ENCODE measurements at regions not wholly inside any gene's neighbourhood (a gene's known extent, or its start where the extent isn't known, plus 50 kb on each side); places are given as distances from the start of the nearest gene placed in this dataset.
"Not testable (repeated sequence)": the region's sequence is repeated elsewhere in the genome, so short reads cannot be mapped to it uniquely, and the experiment has no call there.

DNA sequence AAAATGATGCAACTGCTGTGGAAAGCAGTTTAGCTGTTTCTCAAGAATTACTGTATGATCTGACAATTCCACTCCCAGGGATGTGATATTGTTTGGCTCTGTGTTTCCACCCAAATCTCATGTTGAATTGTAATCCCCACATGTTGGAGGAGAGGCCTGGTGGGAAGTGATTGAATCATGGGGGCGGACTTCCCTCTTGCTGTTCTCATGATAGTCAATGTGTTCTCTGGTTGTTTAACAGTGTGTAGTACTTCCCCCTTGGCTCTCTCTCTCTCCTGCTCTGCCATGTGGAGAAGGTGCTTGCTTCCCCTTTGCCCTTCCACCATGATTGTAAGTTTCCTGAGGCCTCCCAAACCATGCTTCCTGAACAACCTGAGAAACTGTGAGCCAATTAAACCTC lies 93.4 kb upstream of the CPM start:
- no peak for DNase-seq (ENCODE audit: low spot score)
- no peak for ATAC-seq
- intact Hi-C loops (cut with DNase I): no loop called here

DNA sequence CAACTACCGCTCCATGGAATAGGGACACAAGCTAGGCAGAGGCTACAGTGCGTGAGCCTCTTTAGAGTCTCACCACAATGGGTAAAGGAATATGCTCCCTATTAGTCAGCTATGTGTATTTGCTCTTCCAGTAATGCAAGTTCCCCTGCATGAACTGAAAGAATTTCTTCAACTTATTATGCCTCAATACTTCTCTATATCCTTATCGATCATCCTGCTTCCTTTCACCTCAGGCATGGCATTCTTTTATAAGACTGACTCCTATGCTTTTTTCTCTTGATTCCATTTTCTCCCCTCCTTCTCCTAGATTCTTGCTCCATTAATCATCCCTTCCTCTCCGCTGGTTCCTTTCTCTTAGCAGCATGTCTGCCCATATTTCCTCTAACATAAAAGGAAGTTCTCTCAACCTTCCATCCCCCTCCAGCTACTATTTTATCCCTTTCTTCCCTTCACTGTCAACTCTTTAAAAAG lies 94.5 kb upstream of the CPM start:
- no peak for ATAC-seq
- DNase-seq (ENCODE audit: low spot score): no peak
- intact Hi-C loops (cut with DNase I): no loop called here

GRCh38 chr12:69028941-69029729 lies 96.2 kb upstream of the CPM start:
- intact Hi-C loops (cut with DNase I): no loop called here
- DNase-seq (ENCODE audit: low spot score) (no peak), ATAC-seq (no peak)

GRCh38 chr12:69030321-69030720 lies 97.3 kb upstream of the CPM start:
- DNase-seq (ENCODE audit: low spot score) (no peak), ATAC-seq (no peak)
- intact Hi-C loops (cut with DNase I): no loop called here

GRCh38 chr12:69036533-69036932 lies 103.6 kb upstream of the CPM start:
- intact Hi-C loops (cut with DNase I): no loop called here
- no peak for DNase-seq (ENCODE audit: low spot score)
- ATAC-seq: no peak

DNA sequence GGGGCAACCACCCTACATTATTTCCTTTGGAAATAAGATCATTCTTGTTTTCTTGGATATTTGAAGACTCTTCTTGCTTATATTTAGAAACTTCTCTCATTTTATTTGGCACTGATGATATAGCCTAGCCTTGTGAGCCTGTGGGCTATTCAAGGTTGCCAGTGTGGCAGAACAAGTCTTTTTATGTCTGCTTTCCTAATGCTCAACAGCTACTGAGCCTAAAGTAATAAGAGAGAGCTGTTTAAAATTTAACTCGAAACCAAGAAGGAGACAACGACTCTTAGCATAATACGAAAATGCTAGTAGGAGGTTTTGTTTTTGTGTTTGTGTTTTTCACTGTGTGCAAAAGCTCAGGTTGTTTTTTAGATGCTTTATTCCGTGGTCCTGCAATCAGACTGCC lies 104.0 kb upstream of the CPM start:
- intact Hi-C loops (cut with DNase I): no loop called here
- ATAC-seq: no peak
- DNase-seq (ENCODE audit: low spot score): no peak

- DNase-seq (ENCODE audit: low spot score): no peak
- ATAC-seq: peak; percentile 72
- intact Hi-C loops (cut with DNase I): no loop called here
Measured at GRCh38 chr12:69039911-69040310, 106.9 kb upstream of the CPM start.

DNA sequence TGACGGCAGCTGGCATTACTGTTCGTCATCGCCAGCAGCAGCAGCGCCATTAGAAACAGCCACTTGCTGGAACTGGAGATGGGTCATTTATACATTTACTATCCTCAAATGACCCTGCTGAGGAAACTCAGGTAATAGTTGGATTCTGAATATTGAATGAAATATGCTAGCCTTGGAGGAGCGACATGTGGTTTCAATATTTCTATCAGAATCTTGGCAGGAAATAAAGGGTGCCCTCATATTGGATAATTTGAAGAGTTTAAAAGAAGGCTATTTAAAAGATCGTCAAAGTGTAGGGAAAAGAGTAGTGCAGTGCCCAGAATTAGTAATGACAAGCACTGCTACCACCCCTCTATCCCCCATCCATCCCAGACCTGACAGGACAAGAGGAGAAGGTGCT lies 109.6 kb upstream of the CPM start:
- intact Hi-C loops (cut with DNase I): no loop called here
- ATAC-seq (no peak), DNase-seq (ENCODE audit: low spot score) (no peak)

- intact Hi-C loops (cut with DNase I): no loop called here
- no peak for ATAC-seq
Measured at GRCh38 chr12:69042970-69043369, 110.0 kb upstream of the CPM start.

DNA sequence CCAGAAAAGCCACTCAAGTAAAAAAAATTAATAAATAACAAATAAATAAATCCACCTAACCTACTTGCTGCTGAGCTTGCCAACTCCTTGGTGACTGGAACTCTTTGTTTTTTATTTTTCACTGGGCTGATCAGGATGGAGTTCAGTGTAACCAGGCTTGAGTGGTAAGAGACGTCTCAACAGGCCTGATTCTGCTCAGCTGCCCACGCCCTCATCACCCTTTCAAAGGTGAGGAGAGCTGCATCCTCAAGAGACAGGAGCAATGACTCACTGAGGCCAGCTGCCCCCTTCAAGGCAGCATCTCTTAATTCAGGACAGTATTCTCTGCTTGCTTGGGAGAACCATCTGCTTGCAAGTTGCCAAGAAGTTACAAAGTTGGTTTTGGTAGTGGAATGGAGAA lies 111.9 kb upstream of the CPM start:
- intact Hi-C loops (cut with DNase I): no loop called here
- DNase-seq (ENCODE audit: low spot score) (no peak), ATAC-seq (no peak)

More at GRCh38 chr12:69042970-69043369, 110.0 kb upstream of the CPM start:
- DNase-seq (ENCODE audit: low spot score): no peak

DNA sequence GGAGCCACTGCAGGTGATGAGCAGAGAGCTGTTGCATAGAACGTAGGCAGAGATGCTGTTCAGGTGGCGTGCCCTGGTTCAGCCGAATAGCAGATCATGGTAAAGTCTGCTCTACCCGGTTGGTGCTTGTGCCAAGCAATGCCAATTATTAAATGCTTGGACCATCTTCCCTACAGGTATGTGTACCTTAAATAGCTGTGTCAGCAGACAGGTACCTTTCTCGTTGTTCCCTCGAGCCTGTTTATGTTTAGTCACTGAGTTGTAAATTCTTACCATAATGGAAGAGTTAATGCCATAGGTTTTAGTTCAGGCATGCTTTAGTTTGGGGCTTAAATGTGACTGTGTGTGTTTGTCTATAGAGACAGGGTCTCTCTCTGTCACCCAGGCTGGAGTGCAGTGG lies 112.5 kb upstream of the CPM start:
- intact Hi-C loops (cut with DNase I): no loop called here
- no peak for DNase-seq (ENCODE audit: low spot score)
- ATAC-seq: no peak

- DNase-seq (ENCODE audit: low spot score) (no peak), ATAC-seq (no peak)
- intact Hi-C loops (cut with DNase I): no loop called here
Measured at GRCh38 chr12:69046363-69046762, 113.4 kb upstream of the CPM start.

DNA sequence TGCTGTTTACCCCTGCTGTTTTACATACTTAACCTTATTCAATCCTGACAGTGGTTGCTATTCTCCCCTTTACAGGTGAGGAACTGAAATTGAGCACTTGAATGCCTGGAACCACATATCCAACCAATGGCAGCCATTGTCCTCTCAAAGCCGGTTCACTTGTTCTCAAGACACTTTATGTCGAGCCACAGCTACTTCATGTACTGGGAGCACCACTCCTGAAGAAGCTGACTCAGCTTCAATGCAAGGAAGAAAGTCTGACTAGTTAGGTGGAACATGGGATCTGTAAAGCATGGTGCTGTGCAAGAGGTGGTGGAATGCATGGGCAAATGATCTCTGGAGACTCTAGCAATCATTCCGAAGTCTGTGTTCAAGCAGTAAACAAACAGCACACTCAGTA lies 113.9 kb upstream of the CPM start:
- ATAC-seq (no peak), DNase-seq (ENCODE audit: low spot score) (no peak)
- intact Hi-C loops (cut with DNase I): no loop called here

- DNase-seq (ENCODE audit: low spot score) (no peak), ATAC-seq (no peak)
- intact Hi-C loops (cut with DNase I): no loop called here
Measured at GRCh38 chr12:69047990-69048389, 115.0 kb upstream of the CPM start.

DNA sequence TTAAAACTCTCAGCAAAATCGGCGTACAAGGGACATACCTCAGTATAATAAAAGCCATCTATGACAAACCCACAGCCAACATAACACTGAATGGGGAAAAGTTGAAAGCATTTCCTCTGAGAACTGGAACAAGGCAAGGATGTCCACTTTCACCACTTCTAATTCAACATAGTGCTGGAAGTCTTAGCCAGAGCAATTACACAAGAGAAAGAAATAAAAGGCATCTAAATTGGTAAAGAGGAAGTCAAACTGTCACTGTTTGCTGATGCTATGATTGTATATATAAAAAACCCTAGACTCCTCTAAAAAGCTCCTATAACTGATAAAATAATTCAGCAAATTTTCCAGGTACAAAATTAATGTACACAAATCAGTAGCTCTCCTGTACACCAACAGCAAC lies 116.9 kb upstream of the CPM start:
- intact Hi-C loops (cut with DNase I); ATAC-seq; DNase-seq (ENCODE audit: low spot score): not testable (repeated sequence)

DNA sequence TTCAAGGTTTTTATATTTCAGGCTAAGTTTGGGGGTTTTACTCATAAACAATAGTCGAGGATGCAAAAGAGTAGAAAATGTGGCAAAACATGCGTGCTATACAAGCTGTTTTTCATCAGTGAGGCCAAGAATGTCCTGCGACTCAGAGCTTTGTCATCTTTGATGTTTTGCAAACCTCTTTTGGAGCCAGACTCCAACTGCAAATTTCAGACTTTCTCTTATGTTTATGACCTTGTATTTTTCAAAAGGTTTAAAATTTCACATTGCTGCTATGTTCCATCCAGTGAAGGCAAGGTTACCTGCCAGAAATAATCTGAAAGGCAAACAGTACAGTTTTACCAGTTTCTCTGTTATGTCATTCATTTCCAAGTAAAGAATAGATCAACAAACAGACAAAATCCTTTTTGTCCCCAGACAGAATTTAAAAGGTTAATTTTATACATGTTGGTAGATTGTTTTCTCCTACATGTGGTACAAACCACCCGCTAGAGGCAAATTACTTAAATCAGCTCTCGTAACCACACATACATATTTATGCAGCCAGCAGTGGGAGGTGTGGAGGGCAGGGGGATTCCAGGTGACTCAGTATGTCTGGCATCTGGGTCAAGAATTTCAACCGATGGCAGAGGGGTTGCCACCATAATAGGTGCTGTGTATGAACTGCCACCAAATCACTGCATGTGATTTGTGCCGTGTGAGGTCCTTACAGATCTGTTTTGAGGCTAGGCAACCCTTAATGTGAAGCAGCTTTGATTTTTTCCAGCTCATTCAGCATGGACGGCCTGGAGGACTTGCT lies 119.8 kb upstream of the CPM start:
- intact Hi-C loops (cut with DNase I): no loop called here
- no peak for ATAC-seq
- no peak for DNase-seq (ENCODE audit: low spot score)

- DNase-seq (ENCODE audit: low spot score): no peak
- ATAC-seq: no peak
- intact Hi-C loops (cut with DNase I): no loop called here
Measured at GRCh38 chr12:69054343-69055056, 121.5 kb upstream of the CPM start.

- no peak for ATAC-seq
- intact Hi-C loops (cut with DNase I): no loop called here
- no peak for DNase-seq (ENCODE audit: low spot score)
Measured at GRCh38 chr12:69055280-69055679, 122.3 kb upstream of the CPM start.

GRCh38 chr12:69055706-69056105 lies 122.7 kb upstream of the CPM start:
- peak; percentile 68 for ATAC-seq
- DNase-seq (ENCODE audit: low spot score): no peak
- intact Hi-C loops (cut with DNase I): no loop called here
